ENCODE measurements at regions not wholly inside any gene's neighbourhood (a gene's known extent, or its start where the extent isn't known, plus 50 kb on each side); places are given as distances from the start of the nearest gene placed in this dataset.
"Not testable (repeated sequence)": the region's sequence is repeated elsewhere in the genome, so short reads cannot be mapped to it uniquely, and the experiment has no call there.

DNA sequence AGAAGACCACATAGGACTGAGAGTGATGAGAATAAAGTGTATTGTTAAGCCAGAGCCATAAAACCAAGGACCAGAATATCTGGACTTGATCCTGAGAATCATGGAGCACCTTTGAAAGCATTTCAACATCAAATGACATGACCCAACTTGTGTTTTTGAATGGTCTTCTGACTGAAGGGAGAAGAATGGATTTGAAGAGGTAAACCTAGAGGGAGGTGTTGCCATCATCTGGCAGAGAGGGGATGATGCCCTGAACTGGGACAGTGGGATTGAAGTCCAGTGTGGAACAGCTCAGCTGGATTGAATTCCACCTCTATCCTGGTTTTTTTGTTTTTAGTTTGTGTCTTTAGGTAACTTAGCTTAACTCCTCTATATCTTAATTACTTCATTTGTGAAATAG lies 570.0 kb downstream of the TBC1D32 start:
- CTCF ChIA-PET (ENCODE audit: unreplicated experiment), result no interaction called here
- Histone ChIP-seq H3K9me3 (ENCODE audit: low read length) (no peaks in the 10 kb centered on the region), H3K36me3 (ENCODE audit: insufficient read depth, low read length) (no peaks in the 10 kb centered on the region), H3K9me2 (ENCODE audit: insufficient read depth, low read length) (no peaks in the 10 kb centered on the region), H4K20me1 (ENCODE audit: insufficient read depth, low read length) (no peaks in the 10 kb centered on the region), H3K4me3 (ENCODE audit: low read depth, low read length, poor library complexity, severe bottlenecking) (no peak overlapping the region), H3K27ac (ENCODE audit: low read depth, low read length, poor library complexity, severe bottlenecking) (no peak overlapping the region), H3K4me1 (ENCODE audit: insufficient read depth, low read length, poor library complexity, severe bottlenecking) (no peaks in the 10 kb centered on the region), H3K4me2 (ENCODE audit: low read length) (no peak overlapping the region), H3K79me2 (ENCODE audit: insufficient read depth, low read depth, low read length) (no peaks in the 10 kb centered on the region), H2AFZ (ENCODE audit: low read length) (no peak overlapping the region)
- POLR2A ChIA-PET, result no interaction called here
- DNase-seq (ENCODE audit: low spot score), result no peak
- BruUV-seq (replicated peaks), result no TSS peak
- intact Hi-C loops (cut with micrococcal nuclease; ENCODE audit: unreplicated experiment), result no loop called here
- no peak for TF ChIP-seq EZH2phosphoT487 (IDR thresholded peaks at IDR 0.05; ENCODE audit: borderline replicate concordance, low read depth, low read length)
- TF ChIP-seq, protein P1, sequence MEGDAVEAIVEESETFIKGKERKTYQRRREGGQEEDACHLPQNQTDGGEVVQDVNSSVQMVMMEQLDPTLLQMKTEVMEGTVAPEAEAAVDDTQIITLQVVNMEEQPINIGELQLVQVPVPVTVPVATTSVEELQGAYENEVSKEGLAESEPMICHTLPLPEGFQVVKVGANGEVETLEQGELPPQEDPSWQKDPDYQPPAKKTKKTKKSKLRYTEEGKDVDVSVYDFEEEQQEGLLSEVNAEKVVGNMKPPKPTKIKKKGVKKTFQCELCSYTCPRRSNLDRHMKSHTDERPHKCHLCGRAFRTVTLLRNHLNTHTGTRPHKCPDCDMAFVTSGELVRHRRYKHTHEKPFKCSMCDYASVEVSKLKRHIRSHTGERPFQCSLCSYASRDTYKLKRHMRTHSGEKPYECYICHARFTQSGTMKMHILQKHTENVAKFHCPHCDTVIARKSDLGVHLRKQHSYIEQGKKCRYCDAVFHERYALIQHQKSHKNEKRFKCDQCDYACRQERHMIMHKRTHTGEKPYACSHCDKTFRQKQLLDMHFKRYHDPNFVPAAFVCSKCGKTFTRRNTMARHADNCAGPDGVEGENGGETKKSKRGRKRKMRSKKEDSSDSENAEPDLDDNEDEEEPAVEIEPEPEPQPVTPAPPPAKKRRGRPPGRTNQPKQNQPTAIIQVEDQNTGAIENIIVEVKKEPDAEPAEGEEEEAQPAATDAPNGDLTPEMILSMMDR (conservative IDR thresholded peaks at IDR 0.05; ENCODE audit: low read length), result peak; percentile 33; the same call in 1 of the 2 replicates

- Histone ChIP-seq H4K20me1 (ENCODE audit: insufficient read depth, low read length) (no peaks in the 10 kb centered on the region), H3K9me2 (ENCODE audit: insufficient read depth, low read length) (no peaks in the 10 kb centered on the region), H3K4me1 (ENCODE audit: insufficient read depth, low read length, poor library complexity, severe bottlenecking) (no peaks in the 10 kb centered on the region), H3K4me3 (ENCODE audit: low read depth, low read length, poor library complexity, severe bottlenecking) (no peak overlapping the region), H3K36me3 (ENCODE audit: insufficient read depth, low read length) (no peaks in the 10 kb centered on the region), H3K79me2 (ENCODE audit: insufficient read depth, low read depth, low read length) (no peaks in the 10 kb centered on the region), H3K9me3 (ENCODE audit: low read length) (no peaks in the 10 kb centered on the region), H3K27ac (ENCODE audit: low read depth, low read length, poor library complexity, severe bottlenecking) (no peak overlapping the region), H3K4me2 (ENCODE audit: low read length) (no peak overlapping the region), H2AFZ (ENCODE audit: low read length) (no peak overlapping the region)
- ChIA-PET CTCF (ENCODE audit: unreplicated experiment) (no interaction called here), POLR2A (no interaction called here)
- intact Hi-C loops (cut with micrococcal nuclease; ENCODE audit: unreplicated experiment), result no loop called here
- TF ChIP-seq EZH2phosphoT487 (IDR thresholded peaks at IDR 0.05; ENCODE audit: borderline replicate concordance, low read depth, low read length), result no peak
- TF ChIP-seq, protein P1 (conservative IDR thresholded peaks at IDR 0.05; ENCODE audit: low read length), result no peak
- BruUV-seq (replicated peaks), result no TSS peak
- no peak for DNase-seq (ENCODE audit: low spot score)
Measured at GRCh38 chr6:120759570-120759969, 574.7 kb downstream of the TBC1D32 start.

DNA sequence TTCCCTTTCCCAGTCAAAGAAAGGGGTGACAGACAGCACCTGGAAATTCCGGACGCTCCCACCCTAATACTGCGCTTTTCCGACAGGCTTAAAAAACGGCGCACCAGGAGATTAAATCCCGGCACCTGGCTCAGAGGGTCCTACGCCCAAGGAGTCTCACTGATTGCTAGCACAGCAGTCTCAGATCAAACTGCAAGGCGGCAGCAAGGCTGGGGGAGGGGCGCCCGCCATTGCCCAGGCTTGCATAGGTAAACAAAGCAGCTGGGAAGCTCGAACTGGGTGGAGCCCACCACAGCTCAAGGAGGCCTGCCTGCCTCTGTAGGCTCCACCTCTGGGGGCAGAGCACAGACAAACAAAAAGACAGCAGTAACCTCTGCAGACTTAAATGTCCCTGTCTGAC lies 585.7 kb downstream of the TBC1D32 start:
- H3K36me3 ChIP-seq (ENCODE audit: insufficient read depth, low read length); H4K20me1 ChIP-seq (ENCODE audit: insufficient read depth, low read length); H3K79me2 ChIP-seq (ENCODE audit: insufficient read depth, low read depth, low read length); H3K4me3 ChIP-seq (ENCODE audit: low read depth, low read length, poor library complexity, severe bottlenecking); BruUV-seq (replicated peaks); H3K4me1 ChIP-seq (ENCODE audit: insufficient read depth, low read length, poor library complexity, severe bottlenecking); CTCF ChIA-PET (ENCODE audit: unreplicated experiment); H3K9me2 ChIP-seq (ENCODE audit: insufficient read depth, low read length); POLR2A ChIA-PET; H2AFZ ChIP-seq (ENCODE audit: low read length); H3K4me2 ChIP-seq (ENCODE audit: low read length); H3K27ac ChIP-seq (ENCODE audit: low read depth, low read length, poor library complexity, severe bottlenecking); DNase-seq (ENCODE audit: low spot score); H3K9me3 ChIP-seq (ENCODE audit: low read length); intact Hi-C loops (cut with micrococcal nuclease; ENCODE audit: unreplicated experiment): not testable (repeated sequence)
